Adrenal gland (tissue), 9 donors: ENCODE measurements at regions not wholly inside any gene's neighbourhood (a gene's known extent, or its start where the extent isn't known, plus 50 kb on each side); places are given as distances from the start of the nearest gene placed in this dataset.

Source experiments
- DNase-seq, 7 donors: peaks; one replicate each; pipeline ENCODE4 v3.0.0-alpha.2; 2019 to 2020
- H3K27ac ChIP-seq, 5 donors: fragments of 200-600 bp; sonication (generic) in 4 of 5; 1 replicate in 3 of 5; 2 replicates in 2 of 5; pipeline versions ENCODE4 v1.5.1 to v1.8.0; 2016 to 2020; ENCODE audit warnings: mild to moderate bottlenecking in 1 of 5
- H3K27me3 ChIP-seq: fragments of 200-600 bp; 2 replicates; pipeline ENCODE4 v1.8.0; 2021
- H3K36me3 ChIP-seq, 2 donors: fragments of 200-600 bp; replicated peaks in 1 of 2; 1 replicate in 1 of 2; 2 replicates in 1 of 2; pipeline versions ENCODE4 v1.5.1 to v1.8.0; 2018 to 2022
- H3K4me1 ChIP-seq, 2 donors: fragments of 200-600 bp; replicated peaks in 1 of 2; 1 replicate in 1 of 2; 2 replicates in 1 of 2; pipeline versions ENCODE4 v1.5.1 to v1.8.0; 2018 to 2021
- H3K4me3 ChIP-seq, 4 donors: fragments of 200-600 bp; sonication (generic) in 3 of 4; one replicate each; pipeline ENCODE4 v1.5.1; 2016 to 2018
- H3K9me3 ChIP-seq, 3 donors: fragments of 200-600 bp; sonication (generic) in 1 of 3; replicated peaks in 1 of 3; 1 replicate in 2 of 3; 2 replicates in 1 of 3; pipeline versions ENCODE4 v1.5.1 to v1.8.0; 2016 to 2021
- CTCF ChIP-seq, 6 experiments: fragments of 450-650 bp in 4 of 6; fragments of 200-600 bp in 2 of 6; sonication (generic) in 1 of 6; IDR thresholded peaks; 1 replicate in 5 of 6; 2 replicates in 1 of 6; pipeline versions ENCODE4 v1.5.1 to v1.8.0; 2016 to 2021; ENCODE audit warnings: antibody characterized with exemption in 6 of 6, mild to moderate bottlenecking in 2 of 6, moderate library complexity in 1 of 6
- POLR2A ChIP-seq, 2 donors: fragments of 450-650 bp; IDR thresholded peaks; one replicate each; pipeline ENCODE4 v1.6.1; 2017; ENCODE audit warnings: antibody characterized with exemption in 2 of 2, mild to moderate bottlenecking in 2 of 2, moderate library complexity in 1 of 2
- WGBS, 4 donors: extraction: QIAGEN DNeasy Blood & Tissue Kit in 2 of 4; methylation state at CpG; one replicate each; pipeline versions ENCODE4 v1.1.5 to v1.1.7; 2013 to 2017; 5-methylcytosine and 5-hydroxymethylcytosine counted together
- intact Hi-C, 2 donors: fragments of 100-400 bp; cut with DNase I; formaldehyde crosslinking; loops; one replicate each; pipeline versions ENCODE4 v1.14.1 to v1.15.0; 2022 to 2023
- donor health status: healthy with polysubstance abuse.
- donor health status: Bipolar disorder and iron deficiency.
- donor health status: DM: yes; HTN: yes; CAD: no.
- donor health status: DM: no; HTN: no; CAD: no.
- donor health status: DM: no; HTN: no; CAD: no.

DNA sequence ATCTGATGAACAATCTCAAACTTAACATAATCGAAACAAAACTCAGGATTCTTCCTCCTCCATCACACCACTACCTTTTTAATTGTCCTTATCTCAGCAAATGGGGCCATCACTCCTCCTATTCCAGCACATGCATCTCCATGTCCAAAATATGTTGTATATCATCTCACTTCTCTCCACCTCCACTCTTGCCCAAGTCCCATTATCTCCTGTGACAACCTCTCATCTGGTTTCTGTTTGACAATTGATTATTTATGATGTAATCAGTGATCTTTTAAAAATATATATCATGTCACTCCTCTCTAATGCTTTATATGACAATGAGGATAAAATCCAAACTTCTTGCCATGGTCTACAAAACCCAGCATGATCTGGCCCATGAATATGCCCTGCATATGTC is 200.8 kb upstream of the HMGA2 start:
- Histone ChIP-seq H3K4me3 (no peak overlapping the region), H3K9me3 (no peaks in the 10 kb centered on the region), H3K36me3 (no peaks in the 10 kb centered on the region), H3K27ac (no peak overlapping the region), H3K27me3 (peaks cover 5% of the 10 kb centered on the region), H3K4me1 (no peaks in the 10 kb centered on the region)
- TF ChIP-seq CTCF (IDR thresholded peaks at IDR 0.05) (no peak), POLR2A (IDR thresholded peaks at IDR 0.05) (no peak)
- intact Hi-C loops = no loop called here
- WGBS, 4 donors = 70 to 74% (median 73%) methylated on average over 1 of the region's 1 CpG
- no peak for DNase-seq

GRCh38 chr12:65624554-65625086 is 199.7 kb upstream of the HMGA2 start:
- intact Hi-C loops = no loop called here
- H3K36me3 ChIP-seq = no peaks in the 10 kb centered on the region
- no peak for DNase-seq
- no peak overlapping the region for H3K4me3 ChIP-seq
- no peak overlapping the region for H3K27ac ChIP-seq
- no peaks in the 10 kb centered on the region for H3K9me3 ChIP-seq
- TF ChIP-seq CTCF (IDR thresholded peaks at IDR 0.05) (no peak), POLR2A (IDR thresholded peaks at IDR 0.05) (no peak)
- H3K27me3 ChIP-seq = peaks cover 5% of the 10 kb centered on the region
- WGBS, 4 donors = 82 to 87% (median 83%) methylated on average over 4 of the region's 4 CpGs
- H3K4me1 ChIP-seq = no peaks in the 10 kb centered on the region

GRCh38 chr12:65628061-65628460 is 196.2 kb upstream of the HMGA2 start:
- DNase-seq = no peak
- TF ChIP-seq CTCF (IDR thresholded peaks at IDR 0.05) = no peak
- no peak for TF ChIP-seq POLR2A (IDR thresholded peaks at IDR 0.05)
- Histone ChIP-seq H3K36me3 (no peaks in the 10 kb centered on the region), H3K27ac (no peak overlapping the region), H3K4me1 (no peaks in the 10 kb centered on the region), H3K27me3 (no peaks in the 10 kb centered on the region), H3K4me3 (no peak overlapping the region), H3K9me3 (no peaks in the 10 kb centered on the region)
- intact Hi-C loops = no loop called here

DNA sequence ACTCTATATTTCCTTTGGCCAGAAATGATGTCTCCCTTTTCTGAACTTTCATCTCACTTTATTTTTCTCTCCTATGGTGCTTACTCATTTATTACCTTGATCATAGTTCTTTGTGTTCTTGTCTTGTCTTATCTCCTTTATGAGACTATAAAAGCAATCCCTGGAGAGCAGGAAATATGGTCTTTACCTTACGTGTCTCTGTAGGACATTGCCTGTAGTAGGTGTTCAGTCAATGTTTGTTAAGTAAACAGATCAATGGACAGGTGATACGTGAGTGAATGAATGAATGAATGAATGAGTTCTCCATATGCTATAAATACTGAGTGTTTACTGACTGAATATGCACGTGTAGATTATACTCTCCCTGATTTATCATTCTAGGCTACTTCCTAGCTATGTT is 193.7 kb upstream of the HMGA2 start:
- Histone ChIP-seq H3K4me3 (no peak overlapping the region), H3K4me1 (no peaks in the 10 kb centered on the region), H3K27me3 (no peaks in the 10 kb centered on the region), H3K36me3 (no peaks in the 10 kb centered on the region), H3K9me3 (no peaks in the 10 kb centered on the region), H3K27ac (no peak overlapping the region)
- intact Hi-C loops = no loop called here
- WGBS, 4 donors = 31 to 35% (median 33%) methylated on average over 3 of the region's 3 CpGs
- DNase-seq = no peak
- TF ChIP-seq POLR2A (IDR thresholded peaks at IDR 0.05) (no peak), CTCF (IDR thresholded peaks at IDR 0.05) (no peak)
